Thyroid gland (tissue), 4 donors: ENCODE measurements at regions not wholly inside any gene's neighbourhood (a gene's known extent, or its start where the extent isn't known, plus 50 kb on each side); places are given as distances from the start of the nearest gene placed in this dataset.

Experiments used
- DNase-seq, 2 donors: peaks; one replicate each; pipeline ENCODE4 v3.0.0-alpha.2; 2019
- H3K27ac ChIP-seq, 3 donors: fragments of 200-600 bp; sonication (generic); 1 replicate in 2 of 3; 2 replicates in 1 of 3; pipeline ENCODE4 v1.5.1; 2016 to 2019; ENCODE audit warnings: mild to moderate bottlenecking in 1 of 3, moderate library complexity in 1 of 3
- H3K27me3 ChIP-seq: fragments of 200-600 bp; sonication (generic); one replicate; pipeline ENCODE4 v1.5.1; 2019
- H3K36me3 ChIP-seq, 2 donors: fragments of 200-600 bp; sonication (generic); one replicate each; pipeline ENCODE4 v1.5.1; 2016 to 2019
- H3K4me1 ChIP-seq, 2 donors: fragments of 200-600 bp; sonication (generic); one replicate each; pipeline ENCODE4 v1.5.1; 2017 to 2019
- H3K4me3 ChIP-seq, 3 donors: fragments of 200-600 bp; sonication (generic); replicated peaks in 1 of 3; 1 replicate in 2 of 3; 2 replicates in 1 of 3; pipeline ENCODE4 v1.5.1; 2016; ENCODE audit warnings: mild to moderate bottlenecking in 1 of 3
- H3K9me3 ChIP-seq: fragments of 200-600 bp; sonication (generic); one replicate; pipeline ENCODE4 v1.5.1; 2017
- CTCF ChIP-seq, 6 experiments: fragments of 200-600 bp in 3 of 6; fragments of 450-650 bp in 3 of 6; sonication (generic) in 3 of 6; IDR thresholded peaks; one replicate each; pipeline ENCODE4 v1.5.1; 2016 to 2019; ENCODE audit warnings: antibody characterized with exemption in 6 of 6, mild to moderate bottlenecking in 2 of 6, inconsistent platforms in 1 of 6, moderate library complexity in 1 of 6
- POLR2A ChIP-seq, 2 donors: fragments of 450-650 bp; IDR thresholded peaks; one replicate each; pipeline ENCODE4 v1.6.1; 2017; ENCODE audit warnings: antibody characterized with exemption in 2 of 2, mild to moderate bottlenecking in 2 of 2, moderate library complexity in 1 of 2
- WGBS, 2 donors: methylation state at CpG; one replicate each; pipeline ENCODE4 v1.1.5; 2017; 5-methylcytosine and 5-hydroxymethylcytosine counted together
- intact Hi-C: fragments of 100-400 bp; cut with DNase I; formaldehyde crosslinking; loops from one replicate; pipeline ENCODE4 v1.15.1; 2023

- intact Hi-C loops: no loop called here
- Histone ChIP-seq H3K36me3 (no peaks in the 10 kb centered on the region), H3K27ac (no peak overlapping the region), H3K9me3 (no peaks in the 10 kb centered on the region), H3K4me1 (no peaks in the 10 kb centered on the region), H3K4me3 (no peak overlapping the region), H3K27me3 (no peaks in the 10 kb centered on the region)
- DNase-seq: no peak
- TF ChIP-seq POLR2A (IDR thresholded peaks at IDR 0.05) (no peak), CTCF (IDR thresholded peaks at IDR 0.05) (no peak)
- WGBS, 2 donors: 90 to 91% methylated on average over 2 of the region's 2 CpGs
Observed at GRCh38 chr7:131880078-131880477, 323.6 kb upstream of the PODXL start.

GRCh38 chr7:131879424-131879823 is 323.0 kb upstream of the PODXL start:
- TF ChIP-seq POLR2A (IDR thresholded peaks at IDR 0.05) (no peak), CTCF (IDR thresholded peaks at IDR 0.05) (no peak)
- Histone ChIP-seq H3K27ac (no peak overlapping the region), H3K36me3 (no peaks in the 10 kb centered on the region), H3K4me3 (no peak overlapping the region), H3K27me3 (no peaks in the 10 kb centered on the region), H3K4me1 (no peaks in the 10 kb centered on the region), H3K9me3 (no peaks in the 10 kb centered on the region)
- DNase-seq: no peak
- WGBS, 2 donors: 90 to 100% methylated on average over 2 to 4 of the region's 4 CpGs
- intact Hi-C loops: no loop called here

GRCh38 chr7:131878777-131879176 is 322.3 kb upstream of the PODXL start:
- H3K4me1 ChIP-seq: no peaks in the 10 kb centered on the region
- no peaks in the 10 kb centered on the region for H3K9me3 ChIP-seq
- intact Hi-C loops: no loop called here
- DNase-seq: no peak
- 85 to 87% methylated on average over 2 of the region's 2 CpGs for WGBS, 2 donors
- H3K27ac ChIP-seq: no peak overlapping the region
- H3K36me3 ChIP-seq: no peaks in the 10 kb centered on the region
- TF ChIP-seq POLR2A (IDR thresholded peaks at IDR 0.05): no peak
- TF ChIP-seq CTCF (IDR thresholded peaks at IDR 0.05): no peak
- H3K4me3 ChIP-seq: no peak overlapping the region
- no peaks in the 10 kb centered on the region for H3K27me3 ChIP-seq

GRCh38 chr7:131873581-131873980 is 317.2 kb upstream of the PODXL start:
- Histone ChIP-seq H3K9me3 (no peaks in the 10 kb centered on the region), H3K27ac (no peak overlapping the region), H3K4me1 (no peaks in the 10 kb centered on the region), H3K36me3 (no peaks in the 10 kb centered on the region), H3K4me3 (no peak overlapping the region), H3K27me3 (no peaks in the 10 kb centered on the region)
- TF ChIP-seq POLR2A (IDR thresholded peaks at IDR 0.05): no peak
- TF ChIP-seq CTCF (IDR thresholded peaks at IDR 0.05): no peak
- DNase-seq: no peak
- WGBS, 2 donors: 61 to 66% methylated on average over 6 of the region's 6 CpGs
- intact Hi-C loops: no loop called here

GRCh38 chr7:131869986-131870385 is 313.6 kb upstream of the PODXL start:
- WGBS, 2 donors: 89 to 90% methylated on average over 1 of the region's 1 CpG
- H3K27ac ChIP-seq: no peak overlapping the region
- intact Hi-C loops: no loop called here

More at GRCh38 chr7:131869986-131870385, 313.6 kb upstream of the PODXL start:
- TF ChIP-seq CTCF (IDR thresholded peaks at IDR 0.05) (no peak), POLR2A (IDR thresholded peaks at IDR 0.05) (no peak)
- Histone ChIP-seq H3K9me3 (no peaks in the 10 kb centered on the region), H3K36me3 (no peaks in the 10 kb centered on the region), H3K4me1 (no peaks in the 10 kb centered on the region), H3K27me3 (no peaks in the 10 kb centered on the region), H3K4me3 (no peak overlapping the region)
- no peak for DNase-seq
